ENCODE measurements at regions not wholly inside any gene's neighbourhood (a gene's known extent, or its start where the extent isn't known, plus 50 kb on each side); places are given as distances from the start of the nearest gene placed in this dataset.

DNA sequence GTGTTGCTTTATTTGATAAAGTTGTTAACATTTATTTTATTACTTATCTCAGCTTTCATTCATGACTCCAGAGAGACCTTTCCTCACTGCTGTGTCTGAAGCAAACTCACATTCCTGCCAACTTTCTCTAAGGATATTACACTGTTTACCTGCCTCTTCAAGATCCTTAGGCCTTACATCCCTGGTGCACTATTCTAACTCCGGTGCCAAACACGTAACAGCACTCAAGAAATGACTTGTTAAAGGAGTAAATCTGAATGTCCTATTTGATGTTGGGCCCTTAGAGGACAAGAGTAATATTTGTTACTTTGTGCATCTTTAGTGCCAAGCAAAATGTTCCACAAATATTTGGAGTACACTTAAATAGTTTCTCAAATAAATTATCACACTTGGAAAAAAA is 324.1 kb upstream of the FLRT2 start:
- H3K36me3 Mint-ChIP-seq (ENCODE audit: low read depth), result no peaks in the 10 kb centered on the region
- no peaks in the 10 kb centered on the region for H3K27me3 Mint-ChIP-seq
- peaks cover 6% of the 10 kb centered on the region for H3K9me3 Mint-ChIP-seq
- H3K4me1 Mint-ChIP-seq, result no peaks in the 10 kb centered on the region
- no peak overlapping the region for H3K4me3 Mint-ChIP-seq
- no peak for ATAC-seq (replicated peaks)
- H3K27ac Mint-ChIP-seq, result no peak overlapping the region

DNA sequence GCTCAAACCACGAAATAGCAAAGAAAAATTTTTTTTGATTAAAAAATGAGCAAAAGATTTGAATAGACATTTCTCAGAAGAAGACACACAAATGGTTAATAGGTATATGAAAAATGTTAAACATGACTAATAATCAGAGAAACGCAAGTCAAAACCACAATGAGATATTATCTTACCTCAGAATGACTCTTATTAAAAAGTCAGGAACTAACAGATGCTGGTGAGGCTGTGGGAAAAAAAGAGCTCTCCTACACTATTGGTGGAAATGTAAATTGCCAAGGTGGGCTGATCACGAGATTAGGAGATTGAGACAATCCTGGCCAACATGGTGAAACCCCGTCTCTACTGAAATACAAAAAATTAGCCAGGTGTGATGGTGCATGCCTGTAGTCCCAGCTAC is 315.5 kb upstream of the FLRT2 start:
- H3K9me3 Mint-ChIP-seq, result peaks cover 16% of the 10 kb centered on the region
- no peak for ATAC-seq (replicated peaks)
- no peaks in the 10 kb centered on the region for H3K4me1 Mint-ChIP-seq
- H3K27me3 Mint-ChIP-seq, result no peaks in the 10 kb centered on the region
- no peak overlapping the region for H3K4me3 Mint-ChIP-seq
- H3K27ac Mint-ChIP-seq, result no peak overlapping the region
- no peaks in the 10 kb centered on the region for H3K36me3 Mint-ChIP-seq (ENCODE audit: low read depth)

DNA sequence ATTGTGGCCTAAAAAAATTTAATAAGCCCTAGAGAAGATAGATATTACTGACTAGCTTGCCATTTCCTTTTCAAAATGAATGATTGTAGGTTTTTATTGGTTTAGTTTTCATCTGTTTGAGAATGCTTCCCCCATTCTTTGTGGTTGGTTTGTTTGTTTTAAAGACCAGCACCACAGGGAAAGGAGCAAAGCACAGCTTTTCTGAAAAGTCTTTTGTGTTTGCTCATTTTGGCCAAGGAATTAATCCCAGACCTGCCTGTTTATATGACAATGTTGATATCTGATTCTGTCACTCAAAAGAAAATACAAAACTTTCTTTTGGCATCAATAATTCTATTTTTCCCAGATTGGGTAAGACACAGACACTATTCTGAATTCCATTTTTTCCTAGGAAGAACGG is 312.5 kb upstream of the FLRT2 start:
- no peak for ATAC-seq (replicated peaks)
- H3K4me1 Mint-ChIP-seq, result no peaks in the 10 kb centered on the region
- H3K36me3 Mint-ChIP-seq (ENCODE audit: low read depth), result no peaks in the 10 kb centered on the region
- no peaks in the 10 kb centered on the region for H3K27me3 Mint-ChIP-seq
- no peak overlapping the region for H3K4me3 Mint-ChIP-seq
- no peak overlapping the region for H3K27ac Mint-ChIP-seq
- peaks cover 14% of the 10 kb centered on the region for H3K9me3 Mint-ChIP-seq

DNA sequence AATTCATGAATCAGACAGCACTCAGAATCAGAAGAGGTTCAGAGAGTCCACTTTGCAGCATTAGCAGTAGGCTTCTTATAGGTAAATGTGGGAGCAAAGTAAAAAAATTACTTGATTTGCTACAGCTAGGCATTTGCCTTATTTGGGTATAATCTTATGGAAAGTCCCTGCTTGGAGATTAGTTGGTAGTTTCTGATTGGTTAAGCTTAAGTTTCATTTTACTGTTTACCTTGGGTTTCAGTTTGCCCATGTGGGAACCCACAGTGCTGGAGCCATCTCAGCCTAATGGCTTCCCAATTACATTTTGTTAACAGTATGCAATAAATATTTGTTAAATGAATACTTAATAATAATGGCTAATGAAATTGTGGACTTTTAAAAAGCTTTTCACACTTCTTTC is 311.0 kb upstream of the FLRT2 start:
- no peak overlapping the region for H3K27ac Mint-ChIP-seq
- H3K36me3 Mint-ChIP-seq (ENCODE audit: low read depth), result no peaks in the 10 kb centered on the region
- H3K9me3 Mint-ChIP-seq, result peaks cover 10% of the 10 kb centered on the region
- no peak overlapping the region for H3K4me3 Mint-ChIP-seq
- no peaks in the 10 kb centered on the region for H3K27me3 Mint-ChIP-seq
- H3K4me1 Mint-ChIP-seq, result no peaks in the 10 kb centered on the region
- no peak for ATAC-seq (replicated peaks)

DNA sequence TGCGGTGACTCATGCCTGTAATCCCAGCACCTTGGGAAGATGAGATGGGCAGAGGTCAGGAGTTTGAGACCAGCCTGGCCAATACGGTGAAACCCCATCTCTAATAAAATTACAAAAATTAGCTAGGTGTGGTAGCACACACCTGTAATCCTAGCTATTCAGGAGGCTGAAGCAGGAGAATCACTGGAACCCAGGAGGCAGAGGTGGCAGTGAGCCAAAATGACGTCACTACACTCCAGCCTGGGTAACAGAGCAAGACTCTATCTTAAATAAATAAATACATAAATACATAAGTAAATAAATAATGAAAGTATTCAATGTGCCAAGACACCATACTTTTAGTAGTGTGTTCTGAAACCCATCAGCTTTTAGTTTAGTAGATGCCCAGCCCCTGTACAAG is 308.1 kb upstream of the FLRT2 start:
- Mint-ChIP-seq H3K36me3 (ENCODE audit: low read depth) (no peaks in the 10 kb centered on the region), H3K4me1 (no peaks in the 10 kb centered on the region)
- no peak for ATAC-seq (replicated peaks)

DNA sequence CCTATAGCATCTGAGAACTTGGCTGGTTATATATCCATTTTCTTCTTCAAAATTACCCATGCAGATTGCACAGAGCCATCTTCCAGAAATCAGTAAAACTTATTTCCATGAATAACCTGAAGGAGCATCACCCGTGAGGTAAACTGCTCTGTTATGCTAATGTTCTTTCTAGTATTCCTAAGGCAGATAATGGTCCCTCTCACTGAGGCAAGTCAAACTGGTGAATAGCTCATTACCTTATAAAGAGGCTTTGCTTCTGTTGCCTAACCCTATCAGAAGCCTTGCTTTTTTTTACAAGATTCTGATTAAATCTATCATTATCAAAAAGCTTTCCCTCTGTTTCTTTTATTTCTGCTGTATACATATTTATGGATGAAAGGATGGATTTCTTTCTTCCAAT is 307.6 kb upstream of the FLRT2 start:
- Mint-ChIP-seq H3K27ac (no peak overlapping the region), H3K4me3 (no peak overlapping the region), H3K9me3 (peaks cover 14% of the 10 kb centered on the region), H3K36me3 (ENCODE audit: low read depth) (no peaks in the 10 kb centered on the region), H3K27me3 (no peaks in the 10 kb centered on the region), H3K4me1 (no peaks in the 10 kb centered on the region)
- no peak for ATAC-seq (replicated peaks)

More for the DNA sequence above, 308.1 kb upstream of the FLRT2 start:
- no peak overlapping the region for H3K4me3 Mint-ChIP-seq
- H3K27ac Mint-ChIP-seq, result no peak overlapping the region
- H3K27me3 Mint-ChIP-seq, result no peaks in the 10 kb centered on the region
- peaks cover 10% of the 10 kb centered on the region for H3K9me3 Mint-ChIP-seq

DNA sequence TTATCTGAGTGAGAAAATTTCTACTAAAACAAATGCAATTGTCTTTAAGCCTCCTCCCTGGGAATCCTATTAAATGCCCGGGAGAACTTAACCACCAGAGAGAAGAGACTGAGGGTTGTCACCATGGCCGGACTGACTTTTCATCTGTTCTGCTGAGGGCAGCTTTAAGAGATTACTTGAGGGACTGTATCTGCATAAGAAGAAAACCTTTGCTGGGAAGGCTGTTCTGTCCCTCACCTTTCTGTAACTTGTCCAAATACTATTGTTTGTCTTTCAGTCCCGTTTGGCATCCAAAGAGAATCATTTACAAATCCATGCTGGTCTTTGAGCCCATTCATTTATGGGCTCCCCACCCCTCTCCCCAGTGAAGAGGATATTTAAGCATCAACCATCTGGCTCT is 306.3 kb upstream of the FLRT2 start:
- Mint-ChIP-seq H3K4me1 (no peaks in the 10 kb centered on the region), H3K36me3 (ENCODE audit: low read depth) (no peaks in the 10 kb centered on the region), H3K27ac (no peak overlapping the region), H3K27me3 (no peaks in the 10 kb centered on the region), H3K4me3 (no peak overlapping the region), H3K9me3 (peaks cover 17% of the 10 kb centered on the region)
- no peak for ATAC-seq (replicated peaks)

DNA sequence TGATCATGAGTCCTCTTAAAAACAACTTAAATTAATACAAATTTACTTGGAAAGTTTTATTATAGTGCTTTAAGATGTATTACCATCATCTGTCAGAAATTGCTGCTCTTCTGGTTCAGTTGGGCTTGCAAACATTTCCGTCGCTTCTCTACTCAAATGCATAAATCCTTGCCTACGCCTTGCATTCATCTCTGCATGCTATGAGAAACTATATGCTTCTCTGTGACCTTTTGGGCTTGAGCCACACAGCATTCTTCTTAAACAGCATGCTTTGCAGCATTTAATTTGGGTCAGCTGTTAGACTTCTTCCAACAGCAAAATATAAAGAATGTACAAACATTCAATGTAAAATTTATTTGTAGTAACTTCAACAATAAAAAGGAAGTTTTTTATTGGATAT is 305.7 kb upstream of the FLRT2 start:
- Mint-ChIP-seq H3K36me3 (ENCODE audit: low read depth) (no peaks in the 10 kb centered on the region), H3K9me3 (peaks cover 17% of the 10 kb centered on the region), H3K27ac (no peak overlapping the region), H3K4me3 (no peak overlapping the region), H3K4me1 (no peaks in the 10 kb centered on the region), H3K27me3 (no peaks in the 10 kb centered on the region)
- no peak for ATAC-seq (replicated peaks)

DNA sequence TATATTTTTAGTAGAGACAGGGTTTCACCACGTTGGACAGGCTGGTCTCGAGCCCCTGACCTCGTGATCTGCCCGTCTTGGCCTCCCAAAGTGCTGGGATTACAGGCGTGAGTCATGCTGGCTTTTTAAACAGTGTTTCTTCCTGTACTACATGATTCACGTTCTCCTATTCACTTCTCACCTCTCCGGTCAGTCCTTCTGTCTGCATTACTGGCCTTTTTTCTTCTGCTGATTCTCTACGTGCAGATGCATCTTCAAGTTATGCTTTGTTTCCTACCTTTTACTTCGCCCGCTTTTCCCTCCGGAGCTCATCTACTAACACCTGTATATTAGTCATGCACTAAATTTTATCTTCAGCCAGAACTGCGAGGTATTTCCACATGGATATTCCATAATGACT is 296.2 kb upstream of the FLRT2 start:
- no peaks in the 10 kb centered on the region for H3K4me1 Mint-ChIP-seq
- H3K36me3 Mint-ChIP-seq (ENCODE audit: low read depth), result no peaks in the 10 kb centered on the region
- no peak for ATAC-seq (replicated peaks)
- no peak overlapping the region for H3K27ac Mint-ChIP-seq
- H3K4me3 Mint-ChIP-seq, result no peak overlapping the region
- H3K27me3 Mint-ChIP-seq, result no peaks in the 10 kb centered on the region
- H3K9me3 Mint-ChIP-seq, result peaks cover 17% of the 10 kb centered on the region

DNA sequence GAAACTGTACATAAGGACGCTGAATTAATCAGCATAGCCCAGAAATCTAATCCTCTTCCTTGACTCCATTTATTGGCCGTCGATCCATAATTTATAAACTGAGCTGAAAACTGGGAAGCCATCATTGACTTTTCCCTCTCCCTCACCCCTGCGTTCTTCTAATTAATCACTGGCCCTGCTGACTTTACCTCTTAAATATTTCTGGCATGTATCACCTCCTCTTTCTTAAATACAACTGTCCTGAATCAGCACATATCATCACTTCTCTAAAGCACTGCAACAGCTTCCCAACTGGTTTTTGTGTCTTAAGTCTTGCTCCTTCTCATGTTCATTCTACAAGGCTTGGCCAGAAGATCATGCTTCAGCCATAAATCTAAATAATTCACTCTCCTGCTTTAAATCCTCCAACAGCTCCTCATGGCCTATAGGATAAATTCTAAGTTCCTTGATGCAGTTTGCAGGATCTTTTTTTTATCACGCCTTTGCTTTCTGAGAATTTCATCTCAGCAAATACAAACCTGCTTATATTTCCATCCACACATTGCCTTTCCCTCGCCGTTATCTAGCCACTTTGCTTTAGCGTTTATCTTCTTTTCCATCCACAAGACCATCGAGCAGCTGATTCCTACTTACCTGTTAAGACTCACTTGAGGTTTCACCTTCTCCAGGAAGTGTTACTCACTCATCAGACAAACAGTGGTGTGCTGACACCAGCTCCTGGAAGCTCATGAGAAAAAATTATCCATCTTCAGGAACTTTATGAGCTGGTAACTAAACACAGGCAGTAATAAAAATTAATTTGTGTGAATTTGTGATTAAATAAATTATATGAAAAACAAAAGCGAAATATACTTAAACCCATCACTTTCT is 295.6 kb upstream of the FLRT2 start:
- Mint-ChIP-seq H3K9me3 (peaks cover 15% of the 10 kb centered on the region), H3K27ac (no peak overlapping the region), H3K27me3 (no peaks in the 10 kb centered on the region), H3K36me3 (ENCODE audit: low read depth) (no peaks in the 10 kb centered on the region), H3K4me3 (no peak overlapping the region), H3K4me1 (no peaks in the 10 kb centered on the region)
- ATAC-seq (replicated peaks), result no peak

DNA sequence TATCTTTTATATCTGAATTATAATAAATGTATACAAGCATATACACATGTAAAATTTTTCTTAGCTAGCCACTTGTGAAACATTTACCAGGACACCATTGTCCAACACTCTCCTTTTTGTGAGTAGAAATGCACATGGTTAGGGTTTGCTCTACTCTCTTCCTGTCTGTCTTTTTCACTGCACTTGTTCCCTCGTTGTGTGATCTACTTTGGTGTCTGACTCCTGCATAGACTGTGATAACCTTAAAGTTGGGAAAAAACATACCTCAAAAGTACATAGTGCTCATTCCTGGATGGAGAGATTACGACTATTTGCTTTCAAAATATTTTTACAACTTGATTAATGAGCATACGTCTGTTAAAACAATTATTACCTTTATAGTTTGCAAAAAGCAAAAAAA is 294.1 kb upstream of the FLRT2 start:
- no peak for ATAC-seq (replicated peaks)
- H3K36me3 Mint-ChIP-seq (ENCODE audit: low read depth), result no peaks in the 10 kb centered on the region

DNA sequence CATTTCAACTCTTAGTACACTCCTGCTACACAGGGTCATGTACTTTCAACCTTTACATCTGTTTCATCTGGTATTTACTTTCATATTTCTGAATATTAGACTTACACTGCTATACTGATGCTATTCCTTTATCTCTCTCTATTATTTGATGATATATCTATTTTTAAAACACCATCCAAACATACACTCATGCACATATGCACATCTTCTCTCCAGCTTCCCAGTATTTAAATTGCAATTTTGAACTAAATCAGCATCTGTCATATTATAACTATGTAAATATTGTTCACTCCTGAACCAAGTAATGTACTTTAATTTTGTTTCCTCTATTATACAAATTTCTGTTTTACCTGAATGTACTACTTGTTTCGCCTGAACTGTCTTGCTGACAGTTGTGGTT is 293.6 kb upstream of the FLRT2 start:
- peaks cover 14% of the 10 kb centered on the region for H3K9me3 Mint-ChIP-seq
- ATAC-seq (replicated peaks), result no peak
- H3K4me1 Mint-ChIP-seq, result no peaks in the 10 kb centered on the region
- no peak overlapping the region for H3K4me3 Mint-ChIP-seq
- H3K27ac Mint-ChIP-seq, result no peak overlapping the region
- no peaks in the 10 kb centered on the region for H3K36me3 Mint-ChIP-seq (ENCODE audit: low read depth)
- no peaks in the 10 kb centered on the region for H3K27me3 Mint-ChIP-seq

More for the DNA sequence above, 294.1 kb upstream of the FLRT2 start:
- no peaks in the 10 kb centered on the region for H3K4me1 Mint-ChIP-seq
- H3K27ac Mint-ChIP-seq, result no peak overlapping the region
- peaks cover 13% of the 10 kb centered on the region for H3K9me3 Mint-ChIP-seq
- H3K4me3 Mint-ChIP-seq, result no peak overlapping the region
- H3K27me3 Mint-ChIP-seq, result no peaks in the 10 kb centered on the region

DNA sequence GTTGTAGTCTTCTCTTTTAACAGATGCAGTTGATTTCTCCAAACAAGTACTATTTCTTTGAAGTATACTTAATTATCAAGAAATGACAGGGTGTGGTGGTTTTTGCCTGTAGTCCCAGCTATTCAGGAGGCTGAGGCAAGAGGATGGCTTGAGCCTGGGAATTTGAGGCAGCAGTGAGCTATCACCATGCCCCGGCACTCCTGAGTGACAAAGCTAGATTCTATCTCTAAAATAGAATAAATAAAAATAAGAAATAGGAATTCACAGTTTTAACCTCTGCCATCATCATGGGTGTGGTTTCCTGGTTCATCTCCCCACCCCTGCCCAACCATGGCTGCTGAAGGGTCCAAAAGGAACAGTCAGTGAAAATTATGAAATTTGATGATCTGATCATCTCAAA is 290.2 kb upstream of the FLRT2 start:
- no peaks in the 10 kb centered on the region for H3K4me1 Mint-ChIP-seq
- no peak for ATAC-seq (replicated peaks)
- H3K36me3 Mint-ChIP-seq (ENCODE audit: low read depth), result no peaks in the 10 kb centered on the region
- no peak overlapping the region for H3K27ac Mint-ChIP-seq
- H3K27me3 Mint-ChIP-seq, result no peaks in the 10 kb centered on the region
- H3K4me3 Mint-ChIP-seq, result no peak overlapping the region
- peaks cover 4% of the 10 kb centered on the region for H3K9me3 Mint-ChIP-seq

DNA sequence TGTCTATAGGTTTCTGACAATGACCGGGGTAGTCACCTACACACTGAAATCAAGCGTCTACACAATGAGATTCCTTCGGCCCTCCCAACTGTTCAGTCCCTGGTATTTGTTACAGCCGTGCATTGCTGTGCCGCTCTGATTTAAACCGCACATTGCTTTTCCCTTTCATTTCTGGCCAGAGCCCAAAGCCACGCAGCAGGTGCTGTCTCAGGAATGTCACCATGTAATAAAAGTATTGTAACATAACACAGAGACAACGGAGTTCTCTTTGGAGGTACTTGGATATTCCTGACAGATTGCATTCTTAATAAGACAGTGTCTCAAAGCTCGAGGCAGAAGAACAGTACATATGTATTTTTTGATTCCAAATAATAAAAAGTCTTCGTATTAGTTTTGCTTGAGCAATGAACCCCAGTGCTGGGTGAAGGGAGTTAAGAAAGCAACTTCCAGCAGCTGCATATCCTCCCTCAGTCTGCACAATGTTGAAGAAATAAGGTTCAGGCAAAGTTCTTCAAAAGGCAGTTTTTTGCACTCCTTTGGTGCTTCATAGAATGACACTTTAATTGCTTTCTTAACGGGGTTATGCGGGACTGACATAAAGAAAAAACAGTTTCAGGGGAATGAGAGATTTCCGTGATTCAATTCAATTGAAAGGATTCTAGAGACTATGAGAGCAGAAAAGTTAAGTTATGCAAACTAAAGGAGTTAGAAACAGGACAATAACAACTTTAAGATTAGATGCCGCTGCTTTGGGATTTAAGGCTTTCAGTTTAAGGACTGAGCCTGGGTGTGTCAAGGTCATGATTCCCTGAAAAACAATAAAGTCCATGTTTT is 288.7 kb upstream of the FLRT2 start:
- H3K4me3 Mint-ChIP-seq, result no peak overlapping the region
- no peaks in the 10 kb centered on the region for H3K36me3 Mint-ChIP-seq (ENCODE audit: low read depth)
- no peaks in the 10 kb centered on the region for H3K4me1 Mint-ChIP-seq
- ATAC-seq (replicated peaks), result no peak
- peaks cover 7% of the 10 kb centered on the region for H3K9me3 Mint-ChIP-seq
- no peaks in the 10 kb centered on the region for H3K27me3 Mint-ChIP-seq
- no peak overlapping the region for H3K27ac Mint-ChIP-seq

DNA sequence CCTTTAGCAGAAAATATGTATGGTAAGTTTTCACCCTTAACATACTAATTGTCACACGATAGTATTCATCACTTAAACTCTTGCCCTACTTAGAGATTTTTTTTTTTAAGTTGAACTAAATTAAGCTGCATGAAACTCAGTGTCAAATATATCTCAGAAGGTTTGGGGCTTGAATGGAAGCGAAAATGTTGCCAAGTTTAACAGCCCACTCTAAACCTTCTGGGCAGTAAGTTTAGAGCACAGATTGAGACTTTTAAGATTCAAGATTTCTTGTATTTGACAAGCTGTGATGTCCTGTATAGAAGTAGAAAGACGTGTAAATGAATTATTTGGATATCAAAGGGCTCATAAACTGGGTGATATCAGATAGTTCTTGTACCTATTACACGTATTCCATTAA is 287.3 kb upstream of the FLRT2 start:
- no peak overlapping the region for H3K4me3 Mint-ChIP-seq
- H3K9me3 Mint-ChIP-seq, result peaks cover 7% of the 10 kb centered on the region
- no peaks in the 10 kb centered on the region for H3K4me1 Mint-ChIP-seq
- no peaks in the 10 kb centered on the region for H3K36me3 Mint-ChIP-seq (ENCODE audit: low read depth)
- no peak overlapping the region for H3K27ac Mint-ChIP-seq
- no peaks in the 10 kb centered on the region for H3K27me3 Mint-ChIP-seq
- ATAC-seq (replicated peaks), result no peak
